A172 (cell line): ENCODE measurements at regions not wholly inside any gene's neighbourhood (a gene's known extent, or its start where the extent isn't known, plus 50 kb on each side); places are given as distances from the start of the nearest gene placed in this dataset.

ENCODE experiments used
- DNase-seq: peaks from one replicate; pipeline ENCODE4 v3.0.0-alpha.2; 2015; ENCODE audit warnings: low spot score

DNA sequence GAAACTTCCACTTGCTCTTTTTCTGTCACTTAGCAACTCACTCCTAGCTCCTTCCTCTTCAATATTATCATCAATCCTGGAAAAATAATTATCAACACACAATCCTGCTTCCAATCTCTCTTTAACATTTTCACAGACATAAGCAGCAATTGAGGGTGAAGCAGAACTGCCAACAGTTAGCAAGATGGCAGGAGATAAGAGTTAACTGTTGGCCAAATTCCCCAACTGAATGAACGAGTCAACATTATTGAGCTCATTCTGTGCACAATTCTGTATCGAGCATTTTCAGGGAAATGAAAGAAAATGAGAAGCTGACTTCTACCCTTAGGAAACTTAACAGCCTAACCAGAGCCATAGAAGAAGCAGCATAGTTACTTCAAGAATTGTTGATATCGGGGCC is 152.0 kb downstream of the KCNA5 start:
- DNase-seq, result no peak

- DNase-seq, result peak; percentile 55
These were observed 153.5 kb downstream of the KCNA5 start for GRCh38 chr12:5197131-5197530.

DNA sequence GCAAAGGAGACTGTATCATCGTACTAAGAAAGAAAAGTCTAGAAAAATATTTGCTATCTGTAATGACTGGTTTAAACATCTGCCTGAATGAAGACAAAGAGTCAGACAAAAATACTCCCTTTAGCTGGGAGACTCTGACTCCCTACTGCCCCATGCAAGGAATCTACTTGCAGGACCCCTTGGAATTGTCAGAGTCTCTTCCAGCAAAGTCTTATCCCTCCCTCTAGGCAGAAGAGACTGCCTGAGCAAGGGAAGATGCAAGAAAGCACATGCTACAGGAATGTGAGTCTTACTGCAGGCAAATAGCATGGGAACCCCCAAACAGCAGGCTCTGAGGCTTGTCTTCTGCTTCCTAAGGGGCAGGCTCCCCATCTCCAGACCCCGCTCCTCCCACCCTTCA is 154.0 kb downstream of the KCNA5 start:
- no peak for DNase-seq

DNA sequence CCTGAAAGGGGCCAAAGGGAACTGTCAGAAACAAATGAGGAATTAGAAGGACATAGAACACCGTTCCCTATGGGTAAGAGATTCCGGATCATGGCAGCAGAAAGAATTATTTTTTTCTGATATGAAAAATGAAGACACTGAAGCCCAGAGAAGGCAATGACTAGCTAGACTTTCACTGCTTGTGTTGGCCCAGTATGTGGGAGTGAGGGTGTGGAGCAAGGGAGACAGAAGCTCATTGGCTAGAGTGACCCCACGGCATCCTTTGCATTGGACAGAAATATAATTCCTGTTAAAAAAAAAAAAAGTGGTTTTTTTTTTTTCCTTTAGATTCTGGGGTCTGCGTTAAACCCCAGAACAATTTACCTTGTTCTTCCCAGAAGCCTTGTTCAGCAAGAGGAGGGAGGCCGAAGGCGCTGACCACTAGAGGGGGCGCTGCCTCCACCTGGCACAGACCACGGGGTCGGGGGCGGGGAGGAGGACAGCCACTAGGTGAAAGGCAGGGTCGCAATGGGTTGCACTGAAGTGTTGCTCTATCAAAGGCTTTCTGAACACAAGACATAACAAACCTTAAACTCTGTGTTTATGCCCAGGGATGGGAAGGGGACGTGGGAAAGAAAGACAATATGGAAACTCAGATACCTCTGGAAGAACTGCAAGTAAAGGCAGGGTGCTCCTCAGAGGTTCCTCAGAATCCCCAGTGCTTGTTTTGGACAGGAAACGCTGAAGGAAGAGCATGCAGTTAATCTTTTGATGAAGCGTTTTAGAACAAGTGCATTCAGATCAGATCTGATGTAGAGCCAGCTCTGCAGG is 156.8 kb downstream of the KCNA5 start:
- peak; percentile 37 for DNase-seq

- DNase-seq, result peak; percentile 78
These were observed 158.0 kb downstream of the KCNA5 start for GRCh38 chr12:5201554-5202218.

DNA sequence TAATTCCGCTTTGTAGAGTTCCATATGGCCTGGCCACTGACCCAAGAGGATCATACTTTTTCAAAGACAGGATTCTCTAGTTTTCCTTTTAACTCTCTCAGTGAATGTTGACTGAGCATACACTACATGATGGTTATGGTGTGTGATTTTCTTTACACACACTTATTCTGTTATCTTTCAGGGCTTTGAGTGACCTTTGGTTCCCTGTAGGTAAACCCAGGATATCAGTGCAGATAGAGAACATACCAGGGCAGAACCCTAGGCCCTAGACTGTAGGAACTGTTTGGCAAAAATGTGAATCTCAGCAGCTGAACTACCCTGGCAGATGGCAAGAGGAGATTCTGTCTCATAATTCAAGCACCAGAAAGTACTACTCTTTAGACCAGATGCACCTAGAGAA is 159.6 kb downstream of the KCNA5 start:
- DNase-seq, result no peak

DNA sequence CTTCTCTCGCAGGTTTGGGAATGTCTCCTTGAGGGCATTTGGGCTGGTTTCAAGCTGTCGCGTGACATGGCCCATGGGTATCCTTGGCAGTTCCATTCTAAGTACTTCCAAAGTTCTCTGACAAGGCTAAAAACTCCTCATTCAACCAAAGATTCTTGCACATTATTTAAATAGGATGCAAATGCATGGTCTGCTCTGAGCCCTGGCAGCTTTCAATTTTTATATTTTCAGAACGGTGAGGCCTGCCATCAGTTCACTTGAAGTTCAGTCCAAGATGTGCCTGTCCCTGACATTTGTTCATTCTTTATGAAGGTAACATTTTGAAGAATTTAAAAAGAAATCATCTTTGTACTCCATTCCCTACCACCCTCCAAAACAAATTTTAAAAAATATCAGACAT is 160.0 kb downstream of the KCNA5 start:
- no peak for DNase-seq

GRCh38 chr12:5204271-5204670 is 160.6 kb downstream of the KCNA5 start:
- DNase-seq, result no peak

DNA sequence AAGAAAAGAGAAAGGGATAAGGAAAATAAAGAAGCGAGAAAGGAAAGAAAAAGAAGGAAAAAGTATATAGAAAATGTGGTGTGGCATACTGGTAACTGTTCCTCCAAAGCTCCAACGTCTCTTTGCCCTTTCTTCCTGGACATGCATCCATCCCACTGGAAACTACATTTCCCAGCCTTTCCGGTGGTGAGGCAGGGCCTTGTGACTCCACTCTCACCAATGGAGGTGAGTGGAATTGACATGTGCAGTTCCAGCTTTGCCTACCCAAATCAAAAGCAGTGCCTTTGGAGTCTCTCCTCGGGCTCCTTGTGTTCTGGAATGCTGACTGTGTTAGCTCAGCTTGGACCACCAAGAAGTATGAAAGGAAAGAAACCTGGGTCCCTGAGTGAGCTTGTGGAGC is 161.2 kb downstream of the KCNA5 start:
- DNase-seq, result no peak

DNA sequence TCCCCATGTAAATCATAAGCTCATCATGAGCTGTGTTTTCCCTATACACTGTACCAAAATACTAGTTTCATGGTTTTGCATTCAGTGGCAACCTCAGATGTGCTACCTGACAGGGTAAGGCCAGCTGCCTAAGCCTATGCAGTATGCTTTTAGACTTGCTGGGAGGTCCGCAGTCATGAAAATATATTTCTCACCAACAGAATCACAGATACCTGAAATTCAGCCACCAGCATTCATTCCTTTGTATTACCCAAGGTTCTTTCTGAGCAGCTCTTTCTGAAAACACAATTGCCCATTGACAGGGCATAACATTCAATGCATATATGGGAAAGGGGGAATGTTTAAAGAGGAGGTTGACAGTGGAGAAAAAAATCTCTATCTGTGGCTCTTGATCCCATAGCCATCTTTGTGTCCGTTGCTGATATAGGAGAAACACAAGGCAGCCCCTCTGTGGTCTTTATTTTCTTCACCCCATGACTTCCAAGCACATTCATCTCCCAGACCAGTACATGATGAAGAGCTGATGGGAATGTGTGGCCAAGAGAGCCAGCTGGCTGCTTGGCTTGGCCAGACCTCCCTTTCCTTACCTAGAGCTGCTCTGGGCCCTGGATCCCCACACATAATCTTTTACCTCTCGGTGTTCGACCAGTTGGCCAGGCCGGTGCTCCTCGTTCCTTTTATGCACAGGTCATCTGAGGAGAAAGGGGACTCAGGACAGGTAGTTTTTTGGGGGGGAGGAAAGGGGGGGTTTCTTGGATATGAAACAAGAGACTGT is 162.9 kb downstream of the KCNA5 start:
- no peak for DNase-seq

DNA sequence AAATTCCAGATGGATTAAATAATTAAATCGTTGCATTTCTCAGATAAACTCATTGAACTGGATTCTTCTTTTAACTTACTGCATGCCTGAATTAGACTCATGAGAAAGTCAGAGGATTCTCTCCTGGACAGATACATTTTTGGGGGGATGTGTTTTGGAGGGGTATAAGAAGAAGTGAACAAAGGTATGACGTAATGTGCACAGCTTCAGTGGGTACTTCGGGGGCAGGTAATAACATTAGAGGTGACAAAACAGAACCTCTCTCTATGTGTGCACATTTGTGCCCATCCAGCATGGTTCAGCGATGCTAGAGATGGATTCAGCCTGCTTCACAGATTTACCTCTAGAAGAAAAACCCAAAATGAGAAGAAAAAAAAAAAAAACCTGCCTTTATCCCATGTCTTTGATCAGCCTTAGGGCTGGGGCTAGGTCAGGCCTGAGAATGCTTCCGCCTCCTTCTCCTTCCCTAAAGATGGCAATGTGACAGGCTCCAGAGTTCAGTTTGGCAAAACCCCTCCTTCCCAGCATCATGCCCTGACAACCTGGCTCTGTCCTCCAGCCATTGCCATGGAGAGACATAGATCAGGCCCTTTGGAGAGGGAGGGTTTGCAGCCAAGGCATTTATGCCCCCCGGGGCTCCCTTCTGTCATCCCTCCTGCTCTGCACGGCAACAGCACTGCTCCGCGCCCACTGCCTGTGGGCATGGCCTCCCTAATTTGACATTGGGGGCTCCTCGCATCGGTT is 166.7 kb downstream of the KCNA5 start:
- no peak for DNase-seq

DNA sequence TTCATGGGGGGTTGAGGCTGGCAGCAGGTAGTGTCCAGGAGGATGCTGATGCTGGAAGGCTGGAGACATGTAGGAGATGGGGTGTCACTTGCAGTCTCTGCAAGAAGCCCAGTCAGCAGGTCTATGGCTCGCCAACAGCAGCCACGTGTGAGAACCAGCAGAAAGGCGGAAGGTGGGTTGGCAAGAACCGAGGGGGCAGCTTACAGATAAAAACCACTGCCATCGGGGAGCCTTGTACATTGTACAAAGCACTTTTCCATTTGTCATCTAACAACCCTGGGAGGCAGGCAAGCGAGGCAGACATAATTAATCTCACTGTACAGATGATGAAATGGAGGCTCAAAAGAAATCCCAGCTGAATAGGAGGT is 167.2 kb downstream of the KCNA5 start:
- no peak for DNase-seq

- no peak for DNase-seq
These were observed 169.7 kb downstream of the KCNA5 start for GRCh38 chr12:5213336-5213735.

DNA sequence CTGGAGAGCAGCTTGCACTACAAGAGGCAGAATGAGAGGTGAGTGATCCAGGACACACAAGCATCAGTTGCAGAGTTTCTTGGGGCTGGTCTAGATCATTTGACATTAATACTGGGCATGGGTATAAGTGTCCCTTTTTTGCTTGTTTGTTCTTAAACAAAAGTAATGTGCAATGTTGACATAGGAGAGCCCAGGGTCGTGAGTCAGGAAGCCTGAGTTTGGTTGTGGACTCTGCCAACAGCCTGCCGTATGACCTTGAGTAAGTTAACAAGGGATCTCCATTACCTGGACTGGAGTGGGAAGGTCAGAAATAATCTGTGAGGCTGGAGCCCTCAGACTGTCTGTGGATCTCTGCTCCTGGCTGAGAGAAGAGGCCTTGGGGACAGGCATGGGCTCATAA is 170.3 kb downstream of the KCNA5 start:
- no peak for DNase-seq

DNA sequence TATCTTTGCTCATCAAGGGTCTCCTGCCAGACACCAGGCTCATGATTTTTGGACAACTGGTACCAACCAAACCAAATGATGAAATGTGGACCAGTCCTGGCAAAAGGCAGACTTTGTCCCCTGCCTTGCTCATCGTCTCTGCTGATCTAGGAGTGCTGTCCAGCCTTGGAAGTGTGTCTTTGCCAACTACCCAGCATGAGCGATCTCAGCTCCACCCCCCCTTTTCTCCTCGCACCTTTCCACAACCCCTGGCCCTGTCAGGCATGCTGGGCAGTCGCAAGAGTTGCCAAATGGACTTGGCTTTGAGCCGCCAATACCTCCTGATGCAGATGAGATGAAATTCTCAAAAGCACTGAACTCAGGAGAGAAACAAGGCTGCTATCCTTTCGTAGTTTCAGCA is 174.3 kb downstream of the KCNA5 start:
- no peak for DNase-seq

- no peak for DNase-seq
These were observed 176.4 kb downstream of the KCNA5 start for GRCh38 chr12:5220099-5220498.

DNA sequence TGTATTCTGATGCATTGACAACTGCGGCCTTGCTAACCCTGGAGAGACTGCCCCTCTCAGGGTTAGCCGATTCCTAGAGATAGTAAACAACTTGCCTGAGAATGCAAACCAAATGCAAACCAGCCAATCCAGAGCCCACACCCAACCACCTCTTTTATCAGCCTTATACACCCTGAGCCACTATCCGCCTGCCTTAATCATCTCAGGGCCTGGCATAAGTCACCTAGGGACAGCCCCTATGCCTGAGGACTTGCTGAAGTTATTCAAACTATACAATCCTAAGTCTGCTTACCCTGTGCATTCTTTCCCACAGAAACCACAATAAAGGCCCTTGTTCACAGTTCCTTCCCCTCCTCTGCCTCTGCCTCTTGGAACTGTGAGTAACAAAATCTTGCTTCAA is 177.2 kb downstream of the KCNA5 start:
- DNase-seq, result peak; percentile 65

DNA sequence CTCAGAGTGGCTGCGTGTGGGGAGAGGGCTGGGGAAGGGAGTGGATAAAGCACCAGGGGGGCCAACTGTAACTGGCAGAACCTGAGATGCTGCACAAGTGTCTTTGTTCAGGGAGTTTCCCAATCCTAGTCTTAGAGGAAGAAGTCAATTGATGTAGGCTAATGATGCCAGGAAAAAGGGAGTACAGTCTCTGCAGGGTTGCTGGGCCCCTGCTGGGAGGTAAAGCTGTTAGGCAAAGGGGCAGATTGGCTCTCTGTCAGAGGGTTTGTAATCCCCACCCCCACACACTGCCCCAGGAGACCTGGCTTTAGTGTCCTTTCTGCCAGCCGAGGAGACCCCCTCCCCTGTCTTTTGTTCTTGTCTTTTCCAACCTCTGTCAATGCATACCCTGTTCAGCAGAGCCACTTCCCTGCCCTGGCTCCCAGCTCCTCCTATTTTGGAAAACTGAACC is 178.4 kb downstream of the KCNA5 start:
- DNase-seq, result peak; percentile 10

DNA sequence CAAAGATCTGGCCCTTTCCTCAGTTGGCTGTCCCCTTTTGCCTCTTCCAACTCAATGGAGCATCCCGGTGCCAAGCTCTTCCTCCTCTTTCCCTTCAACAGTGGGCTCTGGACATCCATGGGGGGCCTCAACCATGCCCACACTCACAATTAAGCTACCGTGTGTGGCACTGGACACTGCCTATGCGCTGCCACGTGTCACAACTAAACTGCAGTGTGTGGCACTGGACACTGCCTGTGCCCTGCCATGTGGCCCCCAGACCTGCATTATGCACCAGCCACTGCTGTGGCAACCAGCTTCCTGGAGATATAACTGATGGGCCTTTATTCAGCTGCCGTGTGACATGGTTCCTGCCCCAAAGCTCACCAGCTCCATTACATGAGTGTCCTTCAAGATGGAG is 179.1 kb downstream of the KCNA5 start:
- no peak for DNase-seq

DNA sequence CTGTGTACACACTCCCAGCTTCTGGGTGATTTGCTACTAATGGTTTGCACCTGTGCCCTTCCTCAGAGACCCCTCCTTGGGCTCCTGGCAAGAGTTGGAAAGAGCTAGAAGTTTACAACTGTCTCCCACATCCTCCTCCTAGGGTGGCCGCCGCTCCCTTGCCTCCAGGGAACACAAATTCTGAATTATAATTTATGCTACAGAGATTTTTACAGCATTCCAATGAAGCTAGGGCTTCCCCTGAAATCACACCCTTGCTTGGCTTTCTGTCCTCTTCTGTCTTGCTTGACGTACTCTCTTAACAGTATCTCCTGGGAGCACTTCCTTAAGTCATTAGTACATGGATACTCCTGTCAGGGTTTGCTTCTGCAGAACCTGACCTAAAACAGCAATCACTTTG is 180.2 kb downstream of the KCNA5 start:
- DNase-seq, result no peak

DNA sequence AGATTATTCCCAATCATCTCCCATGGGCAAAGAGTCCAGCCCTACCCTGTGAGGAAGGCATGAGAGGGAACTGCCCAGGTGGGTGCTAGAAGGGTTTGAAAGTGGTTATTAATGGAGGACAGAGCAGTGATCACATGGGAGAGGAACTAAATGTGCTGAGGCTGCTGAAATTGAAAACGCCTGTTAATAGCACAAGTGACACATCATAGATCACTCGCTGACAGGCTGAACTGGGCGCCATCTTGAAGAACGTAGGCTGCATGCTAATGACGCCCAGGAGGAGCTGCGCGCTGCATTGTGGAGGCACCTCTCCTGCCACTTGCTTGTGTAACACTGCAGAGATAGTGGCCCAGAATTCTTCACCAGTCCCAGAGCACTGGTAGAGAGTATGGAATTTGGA is 182.9 kb downstream of the KCNA5 start:
- DNase-seq, result no peak
